Common myeloid progenitor, CD34-positive (primary cell): ENCODE measurements at regions not wholly inside any gene's neighbourhood (a gene's known extent, or its start where the extent isn't known, plus 50 kb on each side); places are given as distances from the start of the nearest gene placed in this dataset.

Source experiments
- CTCF ChIA-PET: fragments of 350-600 bp; sonication (Branson Sonifier 250); formaldehyde crosslinking; loops from one replicate; lab custom pipeline; 2021; ENCODE audit warnings: antibody characterized with exemption; lab: Charles Lee
- POLR2A ChIA-PET: fragments of 350-600 bp; sonication (Branson Sonifier 250); formaldehyde crosslinking; loops from one replicate; lab custom pipeline; 2021; ENCODE audit warnings: antibody characterized with exemption; lab: Charles Lee
- DNase-seq, 3 donors: peaks; one replicate each; pipeline versions ENCODE4 v3.0.0 to v3.0.0-alpha.2; 2013
- H3K27ac ChIP-seq, 2 experiments: 1 replicate in 1 of 2; 2 replicates in 1 of 2; pipeline ENCODE4 v1.7.0; 2013; ENCODE audit warnings: inconsistent platforms in 2 of 2, low read length in 2 of 2, mild to moderate bottlenecking in 2 of 2, low read depth in 1 of 2, moderate library complexity in 1 of 2; ENCODE audit not compliant: severe bottlenecking in 2 of 2, insufficient read depth in 1 of 2, poor library complexity in 1 of 2
- H3K27me3 ChIP-seq, 5 experiments: replicated peaks in 2 of 5; 1 replicate in 3 of 5; 2 replicates in 2 of 5; pipeline versions ENCODE4 v1.6.1 to v1.7.0; 2013; ENCODE audit warnings: low read length in 4 of 5, mild to moderate bottlenecking in 2 of 5, moderate library complexity in 2 of 5, inconsistent platforms in 1 of 5; ENCODE audit not compliant: insufficient read depth in 5 of 5, control insufficient read depth in 4 of 5
- H3K36me3 ChIP-seq, 4 experiments: 1 replicate in 2 of 4; 2 replicates in 2 of 4; pipeline versions ENCODE4 v1.6.1 to v1.7.0; 2013; ENCODE audit warnings: low read length in 3 of 4, control low read depth in 1 of 4, mild to moderate bottlenecking in 1 of 4; ENCODE audit not compliant: control insufficient read depth in 4 of 4, insufficient read depth in 4 of 4
- H3K4me1 ChIP-seq, 4 experiments: 1 replicate in 3 of 4; 2 replicates in 1 of 4; pipeline versions ENCODE4 v1.6.1 to v1.7.1; 2013; ENCODE audit warnings: low read length in 3 of 4, mild to moderate bottlenecking in 3 of 4, control low read depth in 1 of 4, inconsistent platforms in 1 of 4, moderate library complexity in 1 of 4; ENCODE audit not compliant: control insufficient read depth in 4 of 4, insufficient read depth in 4 of 4; ENCODE audit errors: control extremely low read depth in 1 of 4
- H3K4me3 ChIP-seq, 7 experiments: 1 replicate in 4 of 7; 2 replicates in 3 of 7; pipeline versions ENCODE4 v1.5.1 to v1.7.0; 2013; ENCODE audit warnings: mild to moderate bottlenecking in 7 of 7, low read length in 6 of 7, moderate library complexity in 6 of 7, inconsistent platforms in 2 of 7, low read depth in 2 of 7, control low read depth in 1 of 7; ENCODE audit not compliant: insufficient read depth in 4 of 7, control insufficient read depth in 1 of 7; ENCODE audit errors: extremely low read depth in 1 of 7
- H3K9me3 ChIP-seq, 5 experiments: 1 replicate in 4 of 5; 2 replicates in 1 of 5; pipeline versions ENCODE4 v1.6.1 to v1.7.1; 2013; ENCODE audit warnings: low read length in 4 of 5, mild to moderate bottlenecking in 2 of 5, inconsistent platforms in 1 of 5, low read depth in 1 of 5, moderate library complexity in 1 of 5; ENCODE audit not compliant: control insufficient read depth in 4 of 5, insufficient read depth in 2 of 5; ENCODE audit errors: control extremely low read depth in 1 of 5
- WGBS: methylation state at CpG from one replicate; pipeline ENCODE4 v1.1.5; 2013; ENCODE audit not compliant: insufficient coverage; 5-methylcytosine and 5-hydroxymethylcytosine counted together

GRCh38 chr13:105346141-105346775 lies 1189.2 kb downstream of the EFNB2 start:
- Histone ChIP-seq H3K9me3 (no peaks in the 10 kb centered on the region), H3K27me3 (no peaks in the 10 kb centered on the region), H3K27ac (no peak overlapping the region), H3K4me3 (no peak overlapping the region), H3K36me3 (no peaks in the 10 kb centered on the region), H3K4me1 (no peaks in the 10 kb centered on the region)
- no peak for DNase-seq
- POLR2A ChIA-PET = no interaction called here
- WGBS = 100% methylated on average over 2 of the region's 5 CpGs
- CTCF ChIA-PET = interaction anchor here (1.5 kb wide), 1 partner anchor 15 kb away, joined by 3 read pairs; no protein-coding TSS in a partner anchor

GRCh38 chr13:105345730-105346129 lies 1189.7 kb downstream of the EFNB2 start:
- 100% methylated on average over 1 of the region's 2 CpGs for WGBS
- CTCF ChIA-PET = interaction anchor here (1.5 kb wide), 1 partner anchor 15 kb away, joined by 3 read pairs; no protein-coding TSS in a partner anchor
- Histone ChIP-seq H3K27ac (no peak overlapping the region), H3K36me3 (no peaks in the 10 kb centered on the region), H3K4me1 (no peaks in the 10 kb centered on the region), H3K27me3 (no peaks in the 10 kb centered on the region), H3K4me3 (no peak overlapping the region), H3K9me3 (no peaks in the 10 kb centered on the region)
- POLR2A ChIA-PET = no interaction called here
- no peak for DNase-seq

- POLR2A ChIA-PET = no interaction called here
- Histone ChIP-seq H3K27ac (no peak overlapping the region), H3K27me3 (no peaks in the 10 kb centered on the region), H3K4me3 (no peak overlapping the region), H3K36me3 (no peaks in the 10 kb centered on the region), H3K4me1 (no peaks in the 10 kb centered on the region), H3K9me3 (no peaks in the 10 kb centered on the region)
- WGBS = no CpG with 5 or more reads among the region's 3 CpGs
- DNase-seq = no peak
- CTCF ChIA-PET = interaction anchor here (1.5 kb wide), 1 partner anchor 16 kb away, joined by 3 read pairs; no protein-coding TSS in a partner anchor
Measured at GRCh38 chr13:105345131-105345530, 1190.3 kb downstream of the EFNB2 start.

GRCh38 chr13:105343134-105343806 lies 1192.2 kb downstream of the EFNB2 start:
- H3K36me3 ChIP-seq = no peaks in the 10 kb centered on the region
- H3K4me1 ChIP-seq = no peaks in the 10 kb centered on the region
- H3K9me3 ChIP-seq = no peaks in the 10 kb centered on the region
- DNase-seq = peak in 2 of 3 donors; percentile 2 to 12
- ChIA-PET CTCF (no interaction called here), POLR2A (no interaction called here)
- WGBS = 100% methylated on average over 2 of the region's 4 CpGs
- no peak overlapping the region for H3K27ac ChIP-seq
- H3K4me3 ChIP-seq = no peak overlapping the region
- no peaks in the 10 kb centered on the region for H3K27me3 ChIP-seq

GRCh38 chr13:105342281-105342820 lies 1193.1 kb downstream of the EFNB2 start:
- ChIA-PET POLR2A (no interaction called here), CTCF (no interaction called here)
- H3K4me1 ChIP-seq = no peaks in the 10 kb centered on the region
- H3K27ac ChIP-seq = no peak overlapping the region
- no peaks in the 10 kb centered on the region for H3K36me3 ChIP-seq
- no peak for DNase-seq
- no peak overlapping the region for H3K4me3 ChIP-seq
- H3K9me3 ChIP-seq = no peaks in the 10 kb centered on the region
- H3K27me3 ChIP-seq = no peaks in the 10 kb centered on the region
- 100% methylated on average over 4 of the region's 11 CpGs for WGBS

- Histone ChIP-seq H3K27ac (no peak overlapping the region), H3K4me1 (no peaks in the 10 kb centered on the region), H3K4me3 (no peak overlapping the region), H3K27me3 (no peaks in the 10 kb centered on the region), H3K36me3 (no peaks in the 10 kb centered on the region), H3K9me3 (no peaks in the 10 kb centered on the region)
- ChIA-PET POLR2A (no interaction called here), CTCF (no interaction called here)
- 100% methylated on average over 1 of the region's 2 CpGs for WGBS
- DNase-seq = no peak
Measured at GRCh38 chr13:105341758-105342157, 1193.7 kb downstream of the EFNB2 start.

- Histone ChIP-seq H3K27me3 (no peaks in the 10 kb centered on the region), H3K4me1 (no peaks in the 10 kb centered on the region), H3K36me3 (no peaks in the 10 kb centered on the region), H3K27ac (no peak overlapping the region), H3K9me3 (no peaks in the 10 kb centered on the region), H3K4me3 (no peak overlapping the region)
- DNase-seq = no peak
- ChIA-PET POLR2A (no interaction called here), CTCF (no interaction called here)
- WGBS = 96% methylated on average over 3 of the region's 3 CpGs
Measured at GRCh38 chr13:105341256-105341655, 1194.2 kb downstream of the EFNB2 start.
